NCI-H69 (cell line): ENCODE measurements at regions not wholly inside any gene's neighbourhood (a gene's known extent, or its start where the extent isn't known, plus 50 kb on each side); places are given as distances from the start of the nearest gene placed in this dataset.

Source experiments
- DNase-seq: peaks from one replicate; lab custom pipeline; 2025; lab: John Stamatoyannopoulos, UW

DNA sequence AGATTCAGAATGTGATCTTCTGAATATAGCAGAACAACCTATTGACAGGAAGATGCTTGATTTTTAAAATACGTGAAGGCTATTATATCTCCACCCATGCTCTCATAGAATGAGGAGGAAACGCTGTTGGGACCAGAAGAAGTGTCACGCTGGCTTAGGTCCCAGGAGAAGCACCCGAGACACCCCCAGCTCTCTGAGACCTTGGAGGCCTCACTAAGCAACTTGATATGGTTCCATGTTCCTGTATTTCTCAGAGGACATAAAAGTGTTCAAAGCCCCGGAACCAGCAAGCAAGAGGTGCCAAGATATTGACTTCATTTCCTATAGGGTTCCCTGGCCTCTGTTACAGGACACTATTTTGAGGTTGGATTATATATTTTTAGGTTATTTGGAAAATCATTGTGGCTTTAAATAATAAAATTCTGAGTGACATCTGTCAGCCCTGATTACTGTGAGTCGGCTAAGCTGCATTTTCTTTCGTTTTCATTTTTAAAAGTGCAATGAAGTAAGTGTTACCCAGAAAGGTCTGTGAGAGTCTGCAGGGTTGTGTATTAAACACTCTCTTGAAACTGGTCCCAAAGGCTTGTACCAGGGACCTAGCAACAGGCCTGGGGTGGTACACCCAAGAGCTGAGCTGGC is 400.0 kb downstream of the SOX9 start:
- DNase-seq = no peak

DNA sequence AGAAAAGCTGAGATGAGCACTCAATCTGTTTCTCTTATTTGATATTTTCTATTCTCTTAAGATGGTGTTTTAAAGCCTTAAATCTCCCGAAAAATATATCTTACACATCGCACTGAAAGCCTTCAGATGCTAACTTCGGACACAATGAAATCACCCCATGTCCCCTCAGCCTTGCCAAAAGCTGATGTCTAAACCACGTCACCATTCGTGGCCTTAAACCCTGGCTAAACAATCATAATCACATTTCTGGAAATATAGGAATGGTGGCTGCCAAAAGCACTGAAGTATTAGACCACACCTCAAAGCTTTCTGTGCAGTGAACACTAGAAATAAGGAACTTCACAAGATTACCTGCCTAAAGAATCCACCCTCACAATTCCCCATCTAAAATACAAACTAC is 402.7 kb downstream of the SOX9 start:
- no peak for DNase-seq

DNA sequence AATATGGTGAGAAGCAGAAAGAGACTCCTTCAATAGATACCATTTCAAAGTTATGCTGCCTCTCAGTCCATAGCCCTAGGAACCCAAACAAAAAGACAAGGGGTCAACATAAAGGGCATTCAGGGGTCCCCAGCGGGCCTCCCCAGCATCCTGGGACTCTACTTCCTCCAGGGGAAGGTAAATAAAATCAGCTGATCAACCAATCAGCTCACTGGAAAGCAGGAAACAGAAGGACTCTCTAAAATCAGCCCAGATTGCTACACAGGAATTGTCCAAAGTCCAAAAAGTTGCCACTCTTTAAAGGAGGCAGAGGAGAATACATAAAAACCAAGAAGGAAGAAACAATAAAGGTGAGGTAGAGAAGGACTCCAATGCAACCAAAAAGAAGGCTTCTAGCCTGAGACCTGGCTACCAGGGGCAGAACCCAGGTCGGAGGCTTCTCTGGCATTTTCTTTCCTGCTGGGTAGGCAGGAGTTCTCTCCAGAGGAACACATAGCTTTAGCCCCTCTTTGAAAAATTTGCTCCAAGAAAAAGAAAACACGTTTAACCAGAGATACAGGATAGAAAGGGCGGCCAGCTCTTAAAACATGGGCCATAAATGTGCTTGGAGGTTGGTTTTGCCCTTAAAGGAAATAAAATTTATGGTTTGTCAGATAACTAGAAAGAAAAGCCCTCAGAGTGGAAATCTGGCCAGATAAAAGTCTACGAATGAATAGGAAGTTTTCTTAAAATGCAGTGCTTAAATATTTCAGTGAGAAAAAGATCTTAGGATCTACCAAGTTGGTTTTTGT is 404.6 kb downstream of the SOX9 start:
- DNase-seq = no peak

DNA sequence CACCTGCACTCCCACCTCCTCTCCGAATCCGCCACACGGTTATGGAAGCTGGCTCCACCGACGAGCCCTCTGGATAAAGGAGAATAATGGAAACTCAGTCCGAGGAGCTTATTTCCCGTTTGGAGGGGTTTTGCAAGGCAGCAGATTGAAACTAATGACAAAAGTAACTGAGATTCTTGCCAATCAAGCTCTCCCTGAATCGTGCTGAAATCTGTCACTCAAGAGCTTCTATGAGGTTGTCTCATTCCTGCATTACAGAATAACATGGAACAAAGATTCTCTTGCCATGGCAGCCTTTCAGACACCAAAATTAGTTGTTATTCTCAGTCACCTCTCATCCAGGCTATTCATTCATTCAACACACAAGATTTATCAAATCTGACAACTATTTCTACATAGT is 405.9 kb downstream of the SOX9 start:
- DNase-seq = no peak

DNA sequence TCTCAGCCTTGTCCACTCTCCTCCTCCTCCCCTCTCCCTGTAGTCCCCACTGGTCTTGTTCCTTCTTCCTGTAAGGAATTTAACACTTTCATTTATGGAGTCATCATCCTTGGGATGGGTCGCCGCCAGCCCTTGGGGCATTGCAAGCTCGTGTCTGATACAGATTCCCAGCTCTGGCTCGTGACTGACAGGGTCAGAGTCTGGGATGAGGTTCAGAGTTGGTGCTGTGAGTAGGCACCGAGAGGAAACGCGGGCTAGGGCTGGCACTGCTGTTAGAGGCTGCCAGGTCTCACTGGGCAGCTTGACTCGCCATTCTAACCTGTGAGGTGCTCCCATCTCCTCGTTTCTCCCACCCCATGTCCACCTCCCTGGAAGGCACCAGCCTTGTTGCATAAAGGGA is 407.0 kb downstream of the SOX9 start:
- no peak for DNase-seq

DNA sequence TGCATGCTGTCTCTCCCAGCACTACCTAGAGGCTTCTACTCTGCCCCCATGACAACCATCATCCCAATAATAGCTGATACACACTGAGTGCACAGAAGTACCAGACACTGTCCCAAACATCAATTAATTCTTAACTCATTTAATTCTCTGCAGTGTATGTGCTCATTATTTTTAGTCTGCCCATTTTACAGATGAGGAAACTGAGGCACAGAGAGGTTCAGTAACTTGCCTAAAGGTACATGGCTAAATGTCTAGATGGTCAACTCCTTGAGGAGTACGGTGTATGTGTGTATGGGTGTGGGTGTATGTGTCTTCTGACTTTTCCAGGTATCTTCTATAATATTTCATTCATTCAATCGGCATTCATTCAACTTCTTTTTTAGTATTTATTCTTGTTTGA is 407.9 kb downstream of the SOX9 start:
- DNase-seq = no peak

DNA sequence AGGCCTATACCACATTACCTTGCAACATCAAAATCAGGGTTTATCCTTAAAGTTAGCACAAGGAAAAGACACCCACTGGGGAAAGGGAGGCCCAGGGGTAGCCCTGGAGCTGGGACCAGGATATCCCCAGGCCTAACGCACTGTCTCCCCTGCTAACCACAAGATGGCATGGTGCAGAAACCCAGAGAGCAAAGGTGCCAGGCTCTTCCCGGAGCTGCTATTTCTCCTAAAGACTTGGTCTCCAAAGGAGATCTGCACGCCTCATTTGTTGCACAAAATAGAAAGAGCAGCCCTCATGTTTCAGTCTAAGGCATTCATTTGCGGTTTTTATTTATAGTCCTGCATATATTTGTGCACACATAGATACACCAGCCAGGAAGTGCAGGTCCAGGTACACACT is 408.6 kb downstream of the SOX9 start:
- DNase-seq = peak; percentile 97

DNA sequence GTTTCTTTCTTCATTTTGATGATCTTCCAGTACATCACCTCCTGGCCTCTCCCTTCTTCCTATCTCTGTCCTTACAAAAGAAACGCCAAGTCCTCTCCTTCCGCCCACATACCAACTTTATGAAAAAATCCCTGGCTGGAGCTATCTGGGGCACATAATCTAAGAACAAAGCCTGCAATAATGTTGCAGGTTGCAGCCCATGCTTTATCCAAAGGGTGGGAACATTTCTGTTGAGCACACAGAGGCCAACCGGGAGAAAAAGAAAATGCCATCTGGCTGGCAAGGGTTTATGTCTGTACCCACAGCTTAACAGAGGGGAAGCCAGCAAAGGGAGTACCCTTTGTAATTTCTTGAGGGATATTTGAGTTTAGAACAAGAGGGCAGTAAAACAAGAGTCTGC is 409.6 kb downstream of the SOX9 start:
- DNase-seq = peak; percentile 58

DNA sequence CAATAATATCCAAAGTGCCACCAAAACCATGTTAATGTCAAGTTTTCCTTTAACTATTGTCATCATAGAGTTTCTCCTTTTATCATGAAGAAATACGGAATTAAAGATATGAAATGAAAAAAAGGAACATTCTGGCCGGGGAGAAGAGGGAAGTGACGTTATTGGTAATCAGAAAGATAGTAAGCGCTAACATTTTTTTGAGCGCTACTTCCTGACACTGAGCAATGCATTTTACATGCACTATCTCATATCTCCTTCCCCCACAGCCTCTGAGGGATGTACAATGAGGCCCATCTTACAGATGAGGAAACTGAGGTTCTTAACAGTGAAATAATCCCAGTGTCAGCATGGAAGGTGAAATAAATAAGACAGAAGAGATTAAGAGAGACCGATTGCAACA is 410.9 kb downstream of the SOX9 start:
- no peak for DNase-seq

DNA sequence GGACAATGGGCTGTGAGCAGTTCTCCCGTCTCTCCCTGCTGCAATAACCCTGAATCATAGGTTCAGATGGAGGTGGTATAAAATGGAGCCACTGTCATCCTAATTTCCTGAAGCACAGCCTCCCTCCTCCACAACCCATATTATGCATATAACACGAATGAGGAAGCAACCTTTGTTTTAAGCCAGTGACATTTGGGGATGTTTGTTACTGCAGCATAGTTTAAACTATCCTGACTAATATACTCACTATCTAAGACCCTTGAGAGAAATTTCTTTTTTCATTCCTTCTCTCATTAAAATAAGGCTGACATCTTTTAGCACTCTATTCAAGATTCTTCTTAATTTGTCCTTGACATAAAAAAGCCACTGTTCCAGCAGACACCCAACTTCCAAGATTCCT is 413.4 kb downstream of the SOX9 start:
- DNase-seq = no peak

DNA sequence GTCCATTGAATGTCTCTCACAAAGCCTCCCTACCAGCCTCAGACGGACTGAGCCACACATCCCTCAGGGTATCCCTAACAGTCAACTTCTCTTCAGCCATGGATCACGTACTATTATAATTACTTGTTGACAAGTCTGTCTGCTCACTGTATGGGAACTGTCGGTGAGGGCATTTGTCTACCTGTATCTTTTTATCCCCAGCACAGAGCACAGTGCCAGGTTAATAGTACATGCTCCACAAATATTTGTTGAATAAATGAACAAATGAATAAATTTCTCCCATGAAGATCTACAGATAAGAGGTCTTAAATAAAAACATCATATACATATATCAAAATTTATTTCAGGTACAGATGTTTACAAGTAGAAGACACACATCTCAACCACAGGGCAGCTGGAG is 414.0 kb downstream of the SOX9 start:
- peak; percentile 24 for DNase-seq

DNA sequence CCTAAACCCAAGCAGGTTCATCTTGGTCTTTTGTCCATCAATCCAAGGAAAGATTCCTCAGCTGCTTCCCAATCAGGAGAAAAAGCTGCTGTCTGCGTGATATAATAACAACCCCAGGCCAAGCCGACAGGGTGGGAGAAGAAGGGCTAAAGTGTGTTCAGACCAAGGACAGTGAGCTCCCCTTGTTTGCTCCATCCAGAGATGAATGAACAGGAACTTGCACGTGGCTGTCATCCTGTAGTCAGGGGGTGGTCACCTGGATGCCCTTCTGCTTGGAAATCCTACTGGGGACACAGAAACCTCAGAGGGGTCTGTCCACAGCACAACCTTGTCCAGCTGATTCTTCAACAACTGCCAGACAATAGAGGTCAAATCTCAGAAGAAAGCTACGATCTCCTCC is 414.5 kb downstream of the SOX9 start:
- no peak for DNase-seq

DNA sequence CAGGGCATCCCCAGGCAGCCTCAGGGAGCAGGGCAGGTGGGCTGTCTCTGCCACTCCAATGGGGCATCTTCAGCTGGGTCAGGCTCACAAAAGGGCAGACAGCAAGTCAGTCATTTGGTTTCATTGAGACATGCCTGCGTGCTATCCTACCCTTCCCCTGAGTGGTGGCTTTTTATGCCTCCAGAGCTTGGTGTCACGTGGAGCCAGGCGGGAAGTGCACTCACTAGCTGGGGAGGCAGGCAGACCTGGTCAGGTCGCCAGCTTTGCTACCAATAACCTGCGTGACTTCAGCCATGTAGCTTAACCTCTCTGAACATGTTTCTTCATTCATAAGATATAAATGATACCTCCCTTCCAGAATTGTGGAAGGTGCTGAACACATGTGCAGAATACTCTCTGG is 415.0 kb downstream of the SOX9 start:
- DNase-seq = peak; percentile 30

DNA sequence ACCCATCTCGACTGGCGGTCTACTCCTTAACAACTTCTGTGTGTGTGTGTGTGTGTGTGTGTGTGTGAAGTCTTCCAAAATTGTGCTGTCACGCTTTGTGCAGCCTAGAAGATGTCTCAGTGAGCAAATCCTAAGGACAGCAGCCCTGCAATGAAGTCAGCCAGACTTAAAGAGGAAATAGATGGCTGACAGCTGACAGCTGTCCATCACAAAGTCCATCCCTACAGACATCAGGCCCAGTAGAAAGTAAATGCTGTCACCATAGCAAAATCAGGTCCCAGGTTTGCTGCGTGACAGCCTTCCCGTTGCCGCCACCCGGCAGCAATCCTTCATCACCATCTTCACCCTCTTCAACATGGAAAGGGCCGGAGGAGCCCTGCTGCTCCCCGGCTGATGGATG is 416.0 kb downstream of the SOX9 start:
- DNase-seq = no peak

DNA sequence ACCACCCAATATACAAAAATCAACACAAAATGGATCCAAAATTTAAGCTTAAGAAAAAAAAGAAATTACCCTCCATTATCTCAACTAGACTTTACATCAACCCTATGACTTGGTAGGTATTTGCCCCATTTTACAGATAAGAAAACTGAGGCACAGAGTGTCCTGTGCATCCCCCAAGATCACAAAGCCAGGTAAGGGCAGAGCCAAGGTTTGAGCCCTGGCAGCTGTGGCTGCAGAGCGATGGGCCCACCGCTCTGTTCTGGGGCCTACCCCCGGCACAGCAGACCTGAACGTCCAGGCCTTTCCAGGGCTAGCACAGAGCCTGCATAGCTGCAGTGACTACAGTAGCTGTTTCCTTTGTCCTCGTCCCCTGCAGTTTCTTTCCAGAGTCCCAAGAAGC is 417.6 kb downstream of the SOX9 start:
- DNase-seq = no peak

DNA sequence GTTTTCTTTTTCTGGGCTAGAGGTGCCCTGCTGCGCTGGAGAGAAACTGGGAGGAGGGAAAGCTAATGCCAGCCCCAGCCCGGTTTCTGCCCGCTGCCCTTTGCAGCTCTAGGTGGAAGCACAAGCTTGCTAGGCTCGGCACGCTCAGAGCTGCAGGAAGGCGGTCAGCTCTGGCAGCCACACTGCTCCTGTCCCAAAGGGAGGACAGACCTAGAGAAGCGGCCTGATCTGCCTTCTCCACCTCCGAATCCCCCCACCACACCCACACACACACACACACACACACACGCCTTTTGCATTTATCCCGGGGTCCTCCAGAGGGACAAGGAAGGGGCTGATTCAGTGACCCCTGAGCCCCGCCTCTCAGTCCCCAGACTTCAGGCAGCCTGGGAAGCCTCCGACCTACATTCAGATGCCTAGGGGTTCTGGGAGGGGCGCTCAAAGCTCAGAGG is 418.1 kb downstream of the SOX9 start:
- no peak for DNase-seq

DNA sequence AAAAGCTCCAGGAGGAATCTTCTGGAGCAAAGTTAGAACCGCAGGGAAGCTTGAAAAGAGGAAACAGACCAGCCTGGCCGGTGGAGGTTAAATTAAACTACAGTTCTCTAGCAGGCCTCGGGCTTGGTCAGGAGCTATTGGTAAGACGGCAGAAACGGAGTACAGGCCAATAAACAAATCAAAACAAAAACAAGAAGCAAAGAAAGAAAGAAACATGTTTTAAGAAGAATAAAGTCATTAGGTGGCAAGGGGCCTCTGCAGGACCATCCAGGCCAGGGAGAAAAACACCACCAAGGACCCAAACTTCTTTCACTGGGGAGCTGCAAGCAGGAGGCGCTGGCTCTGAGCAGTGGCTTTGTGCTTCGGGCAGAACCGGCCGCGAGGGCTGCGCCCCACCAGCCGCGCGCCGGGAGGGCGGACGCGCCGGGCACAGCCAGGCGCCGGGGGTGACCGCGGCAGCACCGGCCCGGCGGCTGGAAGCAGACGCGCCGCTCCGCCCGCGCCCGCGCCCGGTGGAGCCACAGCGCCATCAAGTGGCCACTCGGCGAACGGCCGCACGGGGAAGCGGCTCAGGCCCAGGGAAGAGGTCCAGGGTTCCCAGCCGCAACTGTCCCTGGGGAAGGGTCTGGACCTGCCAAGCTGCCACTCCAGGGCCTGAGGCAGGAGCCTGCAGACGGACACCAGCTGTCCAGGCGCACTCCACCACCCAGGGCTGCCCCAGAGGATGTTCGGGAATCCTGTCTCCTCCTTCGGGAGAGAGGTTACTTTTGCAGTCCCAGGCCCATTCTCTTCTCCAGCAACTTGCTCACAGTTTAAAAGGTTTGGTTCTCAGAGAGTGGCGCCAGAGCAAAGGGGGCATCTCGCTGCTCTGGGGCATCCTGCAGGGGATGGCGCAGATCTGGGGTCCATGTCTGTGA is 419.4 kb downstream of the SOX9 start:
- DNase-seq = peak; percentile 93

DNA sequence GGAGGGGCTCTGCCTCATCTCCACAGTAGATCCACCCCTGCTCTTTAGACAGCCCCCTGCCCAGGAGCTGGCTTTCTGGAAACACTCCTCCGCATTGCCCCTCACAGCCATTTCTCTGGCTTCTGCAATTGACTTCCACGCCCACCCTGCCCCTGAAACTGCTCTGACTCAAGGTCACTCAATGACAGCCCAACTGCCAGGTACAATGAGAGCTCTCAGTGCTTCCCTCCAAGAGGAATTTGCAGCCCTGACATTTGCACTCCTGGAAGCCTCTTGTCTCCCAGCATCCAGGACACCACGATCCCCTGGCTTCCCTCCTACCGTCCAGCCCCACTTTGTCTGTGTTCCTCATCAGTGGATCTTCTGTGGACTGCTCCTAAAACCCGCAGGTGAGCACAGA is 421.5 kb downstream of the SOX9 start:
- no peak for DNase-seq

DNA sequence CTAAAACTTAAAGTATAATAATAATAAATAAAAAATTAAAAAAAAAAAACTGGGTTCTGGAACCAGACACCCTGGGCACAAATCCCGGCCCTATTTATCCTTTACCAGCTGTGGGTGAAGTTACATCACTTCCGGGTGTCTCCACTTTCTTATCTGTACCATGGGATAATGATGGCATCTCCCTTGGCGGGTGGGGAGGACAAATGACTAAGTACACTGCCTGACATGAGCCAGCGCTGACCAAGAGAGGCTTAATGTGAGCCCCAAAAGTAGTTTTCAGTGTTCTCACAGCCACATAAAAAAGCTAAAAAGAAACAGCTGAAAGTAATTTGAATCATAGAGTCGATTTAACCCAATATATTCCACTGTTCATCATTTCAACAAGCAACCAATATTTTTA is 424.9 kb downstream of the SOX9 start:
- no peak for DNase-seq

DNA sequence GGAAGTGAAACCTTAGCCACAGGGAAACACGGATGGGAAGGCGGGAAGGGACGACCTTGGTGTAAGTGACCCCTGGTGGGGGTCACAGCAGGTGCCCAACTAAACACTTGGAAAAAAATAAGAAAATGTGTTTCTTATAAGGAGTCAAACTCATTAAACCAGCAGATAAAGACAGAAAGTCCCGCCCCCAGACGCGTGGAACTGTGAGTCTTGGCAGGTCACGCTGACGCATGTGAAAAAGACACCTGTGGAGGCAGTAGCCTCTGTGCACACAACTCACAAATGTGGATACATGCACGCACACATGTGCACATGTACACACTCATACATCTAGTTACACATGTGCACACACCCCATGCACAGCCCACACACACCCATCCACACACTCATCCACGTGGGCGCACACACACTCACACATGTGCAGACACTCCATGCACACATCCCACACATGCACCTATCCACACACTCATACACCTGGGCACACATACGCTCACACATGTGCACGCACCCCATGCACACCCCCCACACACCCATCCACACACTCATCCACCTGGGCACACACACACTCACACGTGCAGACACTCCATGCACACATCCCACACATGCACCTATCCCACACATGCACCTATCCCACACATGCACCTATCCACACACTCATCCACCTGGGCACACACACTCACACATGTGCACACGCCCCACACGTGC is 432.4 kb downstream of the SOX9 start:
- DNase-seq = no peak

DNA sequence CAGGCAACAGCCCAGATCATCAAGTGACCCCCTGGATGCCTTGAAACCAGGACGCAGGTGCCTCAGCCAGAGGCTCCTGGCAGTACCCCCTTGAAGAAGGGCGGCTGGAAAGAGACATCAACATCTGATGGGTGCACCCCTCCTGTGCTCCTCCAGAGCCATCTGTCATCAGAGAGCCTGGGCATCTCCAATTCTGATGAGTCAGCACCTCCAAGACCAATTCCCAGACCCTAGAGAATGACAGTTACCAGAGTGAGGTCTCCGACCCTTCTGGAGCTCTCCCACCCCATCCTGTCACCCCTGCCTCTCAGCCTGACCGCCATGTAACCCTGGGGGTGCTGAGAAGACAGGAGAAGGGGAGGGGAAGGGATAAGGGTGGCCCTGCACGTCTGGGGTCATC is 433.7 kb downstream of the SOX9 start:
- no peak for DNase-seq

DNA sequence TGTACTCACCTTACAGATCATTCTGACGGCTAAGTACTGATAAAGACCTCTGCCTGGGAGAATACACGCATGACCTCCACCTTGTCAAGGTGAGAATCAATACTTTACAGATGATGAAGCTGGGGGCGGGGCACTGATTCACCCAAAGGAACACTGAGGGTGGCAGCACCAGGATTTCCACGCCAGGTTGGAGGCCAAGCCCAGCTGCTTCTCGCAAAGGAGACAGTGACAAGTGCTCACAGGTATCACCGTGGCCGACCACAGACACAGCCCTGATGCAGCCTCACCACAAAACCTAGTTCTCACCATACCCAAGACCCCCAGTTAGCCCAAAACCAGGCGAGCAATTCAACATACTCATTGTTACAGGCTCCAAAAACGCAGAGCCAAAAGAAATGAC is 434.2 kb downstream of the SOX9 start:
- no peak for DNase-seq
